ENCODE measurements at regions not wholly inside any gene's neighbourhood (a gene's known extent, or its start where the extent isn't known, plus 50 kb on each side); places are given as distances from the start of the nearest gene placed in this dataset.

- Histone ChIP-seq H3K36me3 (ENCODE audit: insufficient read depth, insufficient read length, low read length) (no peaks in the 10 kb centered on the region), H3K9me3 (ENCODE audit: insufficient read depth, low read length) (0 out of 2 replicates have a peak, but pooled peaks cover 4% of the 10 kb centered on the region), H3K9ac (ENCODE audit: insufficient read length, low read depth) (no peak overlapping the region), H3K4me3 (ENCODE audit: insufficient read length, low read depth) (no peak overlapping the region), H3K4me1 (ENCODE audit: insufficient read depth, insufficient read length) (no peaks in the 10 kb centered on the region), H3K27me3 (ENCODE audit: insufficient read depth, insufficient read length) (no peaks in the 10 kb centered on the region)
- TF ChIP-seq SUZ12 (IDR thresholded peaks at IDR 0.05; ENCODE audit: extremely low read depth, insufficient read depth, insufficient read length), result no peak
- TF ChIP-seq ZNF274 (IDR thresholded peaks at IDR 0.05; ENCODE audit: low read depth, low read length), result no peak
- TF ChIP-seq YY1 (IDR thresholded peaks at IDR 0.05; ENCODE audit: insufficient read depth, insufficient read length), result no peak
- no peak for DNase-seq (ENCODE audit: low read depth, low spot score)
Measured at GRCh38 chr12:87280356-87280755, 748.8 kb downstream of the C12orf50 start.

- Histone ChIP-seq H3K36me3 (ENCODE audit: insufficient read depth, insufficient read length, low read length) (no peaks in the 10 kb centered on the region), H3K27me3 (ENCODE audit: insufficient read depth, insufficient read length) (no peaks in the 10 kb centered on the region), H3K9ac (ENCODE audit: insufficient read length, low read depth) (no peak overlapping the region), H3K4me1 (ENCODE audit: insufficient read depth, insufficient read length) (no peaks in the 10 kb centered on the region), H3K9me3 (ENCODE audit: insufficient read depth, low read length) (no peaks in the 10 kb centered on the region), H3K4me3 (ENCODE audit: insufficient read length, low read depth) (no peak overlapping the region)
- no peak for TF ChIP-seq SUZ12 (IDR thresholded peaks at IDR 0.05; ENCODE audit: extremely low read depth, insufficient read depth, insufficient read length)
- no peak for TF ChIP-seq ZNF274 (IDR thresholded peaks at IDR 0.05; ENCODE audit: low read depth, low read length)
- TF ChIP-seq YY1 (IDR thresholded peaks at IDR 0.05; ENCODE audit: insufficient read depth, insufficient read length), result no peak
- peak; percentile 23 for DNase-seq (ENCODE audit: low read depth, low spot score)
Measured at GRCh38 chr12:87274594-87275245, 754.5 kb downstream of the C12orf50 start.

- H3K4me3 ChIP-seq (ENCODE audit: insufficient read length, low read depth), result no peak overlapping the region
- H3K9me3 ChIP-seq (ENCODE audit: insufficient read depth, low read length), result no peaks in the 10 kb centered on the region
- TF ChIP-seq ZNF274 (IDR thresholded peaks at IDR 0.05; ENCODE audit: low read depth, low read length) (no peak), SUZ12 (IDR thresholded peaks at IDR 0.05; ENCODE audit: extremely low read depth, insufficient read depth, insufficient read length) (no peak), YY1 (IDR thresholded peaks at IDR 0.05; ENCODE audit: insufficient read depth, insufficient read length) (no peak)
- DNase-seq (ENCODE audit: low read depth, low spot score), result no peak
- H3K9ac ChIP-seq (ENCODE audit: insufficient read length, low read depth), result no peak overlapping the region
- no peaks in the 10 kb centered on the region for H3K36me3 ChIP-seq (ENCODE audit: insufficient read depth, insufficient read length, low read length)
- H3K27me3 ChIP-seq (ENCODE audit: insufficient read depth, insufficient read length), result no peaks in the 10 kb centered on the region
- no peaks in the 10 kb centered on the region for H3K4me1 ChIP-seq (ENCODE audit: insufficient read depth, insufficient read length)
Measured at GRCh38 chr12:87272851-87273250, 756.4 kb downstream of the C12orf50 start.

GRCh38 chr12:87270919-87271318, 758.3 kb downstream of the C12orf50 start:
- Histone ChIP-seq H3K27me3 (ENCODE audit: insufficient read depth, insufficient read length) (no peaks in the 10 kb centered on the region), H3K9ac (ENCODE audit: insufficient read length, low read depth) (no peak overlapping the region), H3K4me1 (ENCODE audit: insufficient read depth, insufficient read length) (no peaks in the 10 kb centered on the region), H3K9me3 (ENCODE audit: insufficient read depth, low read length) (no peaks in the 10 kb centered on the region), H3K4me3 (ENCODE audit: insufficient read length, low read depth) (no peak overlapping the region), H3K36me3 (ENCODE audit: insufficient read depth, insufficient read length, low read length) (no peaks in the 10 kb centered on the region)
- DNase-seq (ENCODE audit: low read depth, low spot score), result no peak
- TF ChIP-seq SUZ12 (IDR thresholded peaks at IDR 0.05; ENCODE audit: extremely low read depth, insufficient read depth, insufficient read length) (no peak), ZNF274 (IDR thresholded peaks at IDR 0.05; ENCODE audit: low read depth, low read length) (no peak)

GRCh38 chr12:87266305-87266704, 762.9 kb downstream of the C12orf50 start:
- no peak for TF ChIP-seq ZNF274 (IDR thresholded peaks at IDR 0.05; ENCODE audit: low read depth, low read length)
- Histone ChIP-seq H3K4me1 (ENCODE audit: insufficient read depth, insufficient read length) (no peaks in the 10 kb centered on the region), H3K36me3 (ENCODE audit: insufficient read depth, insufficient read length, low read length) (no peaks in the 10 kb centered on the region), H3K9ac (ENCODE audit: insufficient read length, low read depth) (no peak overlapping the region), H3K9me3 (ENCODE audit: insufficient read depth, low read length) (no peaks in the 10 kb centered on the region), H3K27me3 (ENCODE audit: insufficient read depth, insufficient read length) (no peaks in the 10 kb centered on the region), H3K4me3 (ENCODE audit: insufficient read length, low read depth) (no peak overlapping the region)
- DNase-seq (ENCODE audit: low read depth, low spot score), result no peak

GRCh38 chr12:87259391-87259790, 769.8 kb downstream of the C12orf50 start:
- H3K4me1 ChIP-seq (ENCODE audit: insufficient read depth, insufficient read length), result no peaks in the 10 kb centered on the region
- TF ChIP-seq SUZ12 (IDR thresholded peaks at IDR 0.05; ENCODE audit: extremely low read depth, insufficient read depth, insufficient read length), result no peak
- no peak overlapping the region for H3K4me3 ChIP-seq (ENCODE audit: insufficient read length, low read depth)
- no peaks in the 10 kb centered on the region for H3K9me3 ChIP-seq (ENCODE audit: insufficient read depth, low read length)
- H3K27me3 ChIP-seq (ENCODE audit: insufficient read depth, insufficient read length), result no peaks in the 10 kb centered on the region
- no peak for DNase-seq (ENCODE audit: low read depth, low spot score)
- H3K36me3 ChIP-seq (ENCODE audit: insufficient read depth, insufficient read length, low read length), result no peaks in the 10 kb centered on the region
- no peak overlapping the region for H3K9ac ChIP-seq (ENCODE audit: insufficient read length, low read depth)

GRCh38 chr12:87254381-87255030, 774.7 kb downstream of the C12orf50 start:
- Histone ChIP-seq H3K4me1 (ENCODE audit: insufficient read depth, insufficient read length) (no peaks in the 10 kb centered on the region), H3K4me3 (ENCODE audit: insufficient read length, low read depth) (no peak overlapping the region), H3K9ac (ENCODE audit: insufficient read length, low read depth) (no peak overlapping the region), H3K9me3 (ENCODE audit: insufficient read depth, low read length) (0 out of 2 replicates have a peak, but pooled peaks cover 7% of the 10 kb centered on the region), H3K36me3 (ENCODE audit: insufficient read depth, insufficient read length, low read length) (no peaks in the 10 kb centered on the region), H3K27me3 (ENCODE audit: insufficient read depth, insufficient read length) (no peaks in the 10 kb centered on the region)
- TF ChIP-seq ZNF274 (IDR thresholded peaks at IDR 0.05; ENCODE audit: low read depth, low read length) (no peak), YY1 (IDR thresholded peaks at IDR 0.05; ENCODE audit: insufficient read depth, insufficient read length) (no peak), SUZ12 (IDR thresholded peaks at IDR 0.05; ENCODE audit: extremely low read depth, insufficient read depth, insufficient read length) (no peak)
- no peak for DNase-seq (ENCODE audit: low read depth, low spot score)
